ENCODE measurements at regions not wholly inside any gene's neighbourhood (a gene's known extent, or its start where the extent isn't known, plus 50 kb on each side); places are given as distances from the start of the nearest gene placed in this dataset.

- no peak overlapping the region for H2BK15ac ChIP-seq (replicated peaks; ENCODE audit: low read depth)
Measured at GRCh38 chr2:84276590-84277255, 182.4 kb downstream of the SUCLG1 start.

GRCh38 chr2:84273406-84273805 lies 185.7 kb downstream of the SUCLG1 start:
- H3K4me1 ChIP-seq (ENCODE audit: control insufficient read depth, low read depth, low read length): no peaks in the 10 kb centered on the region
- H3K9ac ChIP-seq (ENCODE audit: low read length): no peak overlapping the region
- no peak overlapping the region for H2BK120ac ChIP-seq (ENCODE audit: low read depth, low read length)
- no peaks in the 10 kb centered on the region for H3K79me2 ChIP-seq (ENCODE audit: control insufficient read depth, insufficient read depth, low read length)
- no peak overlapping the region for H3K56ac ChIP-seq (ENCODE audit: low read length)
- no peak for DNase-seq
- no peaks in the 10 kb centered on the region for H3K36me3 ChIP-seq (ENCODE audit: control insufficient read depth, insufficient read depth, low read length)
- no peak overlapping the region for H3K27ac ChIP-seq (ENCODE audit: low read depth, low read length)
- H3K23ac ChIP-seq (ENCODE audit: low read length): no peak overlapping the region
- no peak overlapping the region for H3K4me2 ChIP-seq (ENCODE audit: low read length)
- no peak overlapping the region for H2BK15ac ChIP-seq (replicated peaks; ENCODE audit: low read depth)
- H2BK5ac ChIP-seq (ENCODE audit: low read length): no peak overlapping the region
- H4K5ac ChIP-seq (ENCODE audit: low read length): no peak overlapping the region
- no peaks in the 10 kb centered on the region for H3K27me3 ChIP-seq (ENCODE audit: insufficient read depth, low read length, poor library complexity)
- H2AK5ac ChIP-seq (ENCODE audit: low read length): no peak overlapping the region
- H3K18ac ChIP-seq (ENCODE audit: low read length): no peak overlapping the region
- H3K4ac ChIP-seq (ENCODE audit: low read depth, low read length): no peak overlapping the region
- no peaks in the 10 kb centered on the region for H3K79me1 ChIP-seq (ENCODE audit: low read length)
- H3K4me3 ChIP-seq (ENCODE audit: low read length): no peak overlapping the region
- no peak overlapping the region for H4K8ac ChIP-seq (ENCODE audit: low read depth, low read length)
- no CpG with 5 or more reads among the region's 7 CpGs for WGBS (ENCODE audit: extremely low coverage, insufficient coverage, low lambda C conversion rate)

More at GRCh38 chr2:84276590-84277255, 182.4 kb downstream of the SUCLG1 start:
- Histone ChIP-seq H3K79me2 (ENCODE audit: control insufficient read depth, insufficient read depth, low read length) (no peaks in the 10 kb centered on the region), H3K4me3 (ENCODE audit: low read length) (no peak overlapping the region), H4K5ac (ENCODE audit: low read length) (no peak overlapping the region), H3K4me2 (ENCODE audit: low read length) (no peak overlapping the region), H3K4ac (ENCODE audit: low read depth, low read length) (no peak overlapping the region), H3K18ac (ENCODE audit: low read length) (no peak overlapping the region), H3K9ac (ENCODE audit: low read length) (no peak overlapping the region), H3K56ac (ENCODE audit: low read length) (no peak overlapping the region), H3K4me1 (ENCODE audit: control insufficient read depth, low read depth, low read length) (no peaks in the 10 kb centered on the region), H3K27ac (ENCODE audit: low read depth, low read length) (no peak overlapping the region), H2BK120ac (ENCODE audit: low read depth, low read length) (no peak overlapping the region), H3K36me3 (ENCODE audit: control insufficient read depth, insufficient read depth, low read length) (no peaks in the 10 kb centered on the region), H2BK5ac (ENCODE audit: low read length) (no peak overlapping the region), H3K27me3 (ENCODE audit: insufficient read depth, low read length, poor library complexity) (no peaks in the 10 kb centered on the region), H2AK5ac (ENCODE audit: low read length) (no peak overlapping the region), H4K8ac (ENCODE audit: low read depth, low read length) (no peak overlapping the region), H3K79me1 (ENCODE audit: low read length) (no peaks in the 10 kb centered on the region), H3K23ac (ENCODE audit: low read length) (no peak overlapping the region)
- DNase-seq: no peak

- H3K4me1 ChIP-seq (ENCODE audit: control insufficient read depth, low read depth, low read length): no peaks in the 10 kb centered on the region
- H3K9ac ChIP-seq (ENCODE audit: low read length): no peak overlapping the region
- H2BK5ac ChIP-seq (ENCODE audit: low read length): no peak overlapping the region
- no peak overlapping the region for H3K27ac ChIP-seq (ENCODE audit: low read depth, low read length)
- H3K4me3 ChIP-seq (ENCODE audit: low read length): no peak overlapping the region
- no peaks in the 10 kb centered on the region for H3K79me2 ChIP-seq (ENCODE audit: control insufficient read depth, insufficient read depth, low read length)
- H3K56ac ChIP-seq (ENCODE audit: low read length): no peak overlapping the region
- H4K8ac ChIP-seq (ENCODE audit: low read depth, low read length): no peak overlapping the region
- no peak for DNase-seq
- no peak overlapping the region for H2BK120ac ChIP-seq (ENCODE audit: low read depth, low read length)
- H2AK5ac ChIP-seq (ENCODE audit: low read length): no peak overlapping the region
- H3K23ac ChIP-seq (ENCODE audit: low read length): no peak overlapping the region
- no peaks in the 10 kb centered on the region for H3K79me1 ChIP-seq (ENCODE audit: low read length)
- no CpG with 5 or more reads among the region's 3 CpGs for WGBS (ENCODE audit: extremely low coverage, insufficient coverage, low lambda C conversion rate)
- no peak overlapping the region for H2BK15ac ChIP-seq (replicated peaks; ENCODE audit: low read depth)
- H3K4me2 ChIP-seq (ENCODE audit: low read length): no peak overlapping the region
- H3K4ac ChIP-seq (ENCODE audit: low read depth, low read length): no peak overlapping the region
- no peaks in the 10 kb centered on the region for H3K27me3 ChIP-seq (ENCODE audit: insufficient read depth, low read length, poor library complexity)
- no peaks in the 10 kb centered on the region for H3K36me3 ChIP-seq (ENCODE audit: control insufficient read depth, insufficient read depth, low read length)
- no peak overlapping the region for H3K18ac ChIP-seq (ENCODE audit: low read length)
- no peak overlapping the region for H4K5ac ChIP-seq (ENCODE audit: low read length)
Measured at GRCh38 chr2:84271977-84272376, 187.1 kb downstream of the SUCLG1 start.

- Histone ChIP-seq H3K79me2 (ENCODE audit: control insufficient read depth, insufficient read depth, low read length) (no peaks in the 10 kb centered on the region), H3K23ac (ENCODE audit: low read length) (no peak overlapping the region), H3K9ac (ENCODE audit: low read length) (no peak overlapping the region), H2BK5ac (ENCODE audit: low read length) (no peak overlapping the region), H3K27me3 (ENCODE audit: insufficient read depth, low read length, poor library complexity) (no peaks in the 10 kb centered on the region), H3K4ac (ENCODE audit: low read depth, low read length) (no peak overlapping the region), H3K4me3 (ENCODE audit: low read length) (no peak overlapping the region), H3K4me2 (ENCODE audit: low read length) (no peak overlapping the region), H4K8ac (ENCODE audit: low read depth, low read length) (no peak overlapping the region), H2BK15ac (replicated peaks; ENCODE audit: low read depth) (no peak overlapping the region), H4K5ac (ENCODE audit: low read length) (no peak overlapping the region), H3K79me1 (ENCODE audit: low read length) (no peaks in the 10 kb centered on the region), H3K36me3 (ENCODE audit: control insufficient read depth, insufficient read depth, low read length) (no peaks in the 10 kb centered on the region), H2AK5ac (ENCODE audit: low read length) (no peak overlapping the region), H3K27ac (ENCODE audit: low read depth, low read length) (no peak overlapping the region), H3K18ac (ENCODE audit: low read length) (no peak overlapping the region), H3K56ac (ENCODE audit: low read length) (no peak overlapping the region), H2BK120ac (ENCODE audit: low read depth, low read length) (no peak overlapping the region), H3K4me1 (ENCODE audit: control insufficient read depth, low read depth, low read length) (no peaks in the 10 kb centered on the region)
- DNase-seq: peak; percentile 63
Measured at GRCh38 chr2:84257831-84258230, 201.2 kb downstream of the SUCLG1 start.

- H3K23ac ChIP-seq (ENCODE audit: low read length): no peak overlapping the region
- H2BK15ac ChIP-seq (replicated peaks; ENCODE audit: low read depth): no peak overlapping the region
- no peak overlapping the region for H3K4me2 ChIP-seq (ENCODE audit: low read length)
- no peaks in the 10 kb centered on the region for H3K27me3 ChIP-seq (ENCODE audit: insufficient read depth, low read length, poor library complexity)
- no peaks in the 10 kb centered on the region for H3K79me2 ChIP-seq (ENCODE audit: control insufficient read depth, insufficient read depth, low read length)
- H3K36me3 ChIP-seq (ENCODE audit: control insufficient read depth, insufficient read depth, low read length): no peaks in the 10 kb centered on the region
- no peak for DNase-seq
- no peak overlapping the region for H4K8ac ChIP-seq (ENCODE audit: low read depth, low read length)
- H3K79me1 ChIP-seq (ENCODE audit: low read length): no peaks in the 10 kb centered on the region
- H3K4me1 ChIP-seq (ENCODE audit: control insufficient read depth, low read depth, low read length): no peaks in the 10 kb centered on the region
- H2AK5ac ChIP-seq (ENCODE audit: low read length): no peak overlapping the region
- H3K27ac ChIP-seq (ENCODE audit: low read depth, low read length): no peak overlapping the region
- no peak overlapping the region for H3K4me3 ChIP-seq (ENCODE audit: low read length)
- H3K56ac ChIP-seq (ENCODE audit: low read length): no peak overlapping the region
- no peak overlapping the region for H2BK5ac ChIP-seq (ENCODE audit: low read length)
- 100% methylated on average over 1 of the region's 2 CpGs for WGBS (ENCODE audit: extremely low coverage, insufficient coverage, low lambda C conversion rate)
- no peak overlapping the region for H4K5ac ChIP-seq (ENCODE audit: low read length)
- H3K4ac ChIP-seq (ENCODE audit: low read depth, low read length): no peak overlapping the region
- H3K9ac ChIP-seq (ENCODE audit: low read length): no peak overlapping the region
- no peak overlapping the region for H2BK120ac ChIP-seq (ENCODE audit: low read depth, low read length)
- no peak overlapping the region for H3K18ac ChIP-seq (ENCODE audit: low read length)
Measured at GRCh38 chr2:84251651-84252302, 207.3 kb downstream of the SUCLG1 start.

GRCh38 chr2:84249140-84249539 lies 209.9 kb downstream of the SUCLG1 start:
- Histone ChIP-seq H3K27ac (ENCODE audit: low read depth, low read length) (no peak overlapping the region), H4K8ac (ENCODE audit: low read depth, low read length) (no peak overlapping the region), H3K36me3 (ENCODE audit: control insufficient read depth, insufficient read depth, low read length) (no peaks in the 10 kb centered on the region), H3K18ac (ENCODE audit: low read length) (no peak overlapping the region), H2AK5ac (ENCODE audit: low read length) (no peak overlapping the region), H3K4ac (ENCODE audit: low read depth, low read length) (no peak overlapping the region), H2BK120ac (ENCODE audit: low read depth, low read length) (no peak overlapping the region), H2BK5ac (ENCODE audit: low read length) (no peak overlapping the region), H2BK15ac (replicated peaks; ENCODE audit: low read depth) (no peak overlapping the region), H3K4me1 (ENCODE audit: control insufficient read depth, low read depth, low read length) (no peaks in the 10 kb centered on the region), H3K79me2 (ENCODE audit: control insufficient read depth, insufficient read depth, low read length) (no peaks in the 10 kb centered on the region), H3K4me2 (ENCODE audit: low read length) (no peak overlapping the region), H4K5ac (ENCODE audit: low read length) (no peak overlapping the region), H3K56ac (ENCODE audit: low read length) (no peak overlapping the region), H3K9ac (ENCODE audit: low read length) (no peak overlapping the region), H3K23ac (ENCODE audit: low read length) (no peak overlapping the region), H3K4me3 (ENCODE audit: low read length) (no peak overlapping the region), H3K79me1 (ENCODE audit: low read length) (no peaks in the 10 kb centered on the region), H3K27me3 (ENCODE audit: insufficient read depth, low read length, poor library complexity) (no peaks in the 10 kb centered on the region)
- no peak for DNase-seq
- no CpG with 5 or more reads among the region's 4 CpGs for WGBS (ENCODE audit: extremely low coverage, insufficient coverage, low lambda C conversion rate)

Data from mesendoderm (in vitro differentiated cells).